AG04450 (cell line): ENCODE measurements at regions not wholly inside any gene's neighbourhood (a gene's known extent, or its start where the extent isn't known, plus 50 kb on each side); places are given as distances from the start of the nearest gene placed in this dataset.
"Not testable (repeated sequence)": the region's sequence is repeated elsewhere in the genome, so short reads cannot be mapped to it uniquely, and the experiment has no call there.

ENCODE experiments used
- CTCF ChIA-PET: fragments of 300-600, 350-600 bp; formaldehyde crosslinking; extraction: SDS; loops from one replicate; lab custom pipeline; 2022; ENCODE audit warnings: antibody characterized with exemption, inconsistent platforms; lab: Charles Lee
- POLR2A ChIA-PET: fragments of 350-600 bp; formaldehyde crosslinking; extraction: SDS; loops from one replicate; lab custom pipeline; 2021; ENCODE audit warnings: antibody characterized with exemption, inconsistent platforms; lab: Yijun Ruan, JAX
- DNase-seq: peaks from one replicate; pipeline ENCODE4 v3.0.0-alpha.2; 2011; ENCODE audit warnings: low read depth, low spot score
- H3K27ac ChIP-seq: one replicate; pipeline ENCODE4 v1.5.1; 2012; ENCODE audit warnings: low read depth, low read length, control low read depth
- H3K27me3 ChIP-seq: one replicate; pipeline ENCODE4 v1.6.0; 2012; ENCODE audit warnings: low read length; ENCODE audit not compliant: control insufficient read depth, insufficient read depth
- H3K4me3 ChIP-seq: 2 replicates; pipeline ENCODE4 v1.5.1; 2011; ENCODE audit warnings: mild to moderate bottlenecking, low read depth, low read length, control low read depth
- H3K9me3 ChIP-seq: 2 replicates; pipeline ENCODE4 v1.5.1; 2012; ENCODE audit warnings: low read length; ENCODE audit not compliant: control insufficient read depth, insufficient read depth
- CTCF ChIP-seq: IDR thresholded peaks from 2 replicates; pipeline ENCODE4 v1.5.1; 2011; ENCODE audit warnings: low read depth, low read length, control low read depth, inconsistent platforms

- POLR2A ChIA-PET = not testable (repeated sequence)
These were observed 124.3 kb downstream of the PTCHD1 start for GRCh38 chrX:23458957-23459356.

GRCh38 chrX:23465105-23465791 is 130.6 kb downstream of the PTCHD1 start:
- H3K4me3 ChIP-seq = no peak overlapping the region
- TF ChIP-seq CTCF = no peak
- CTCF ChIA-PET = no interaction called here
- H3K9me3 ChIP-seq = no peaks in the 10 kb centered on the region
- POLR2A ChIA-PET = no interaction called here
- no peak for DNase-seq
- no peak overlapping the region for H3K27ac ChIP-seq
- no peaks in the 10 kb centered on the region for H3K27me3 ChIP-seq

More at GRCh38 chrX:23458957-23459356, 124.3 kb downstream of the PTCHD1 start:
- H3K9me3 ChIP-seq, H3K4me3 ChIP-seq, DNase-seq, CTCF ChIA-PET, H3K27ac ChIP-seq, H3K27me3 ChIP-seq: not testable (repeated sequence)

GRCh38 chrX:23465985-23466384 is 131.3 kb downstream of the PTCHD1 start:
- TF ChIP-seq CTCF = no peak
- no peak for DNase-seq
- no peaks in the 10 kb centered on the region for H3K27me3 ChIP-seq
- H3K4me3 ChIP-seq = no peak overlapping the region
- H3K9me3 ChIP-seq = no peaks in the 10 kb centered on the region
- H3K27ac ChIP-seq = no peak overlapping the region
- ChIA-PET CTCF (no interaction called here), POLR2A (no interaction called here)

- H3K4me3 ChIP-seq = no peak overlapping the region
- ChIA-PET CTCF (no interaction called here), POLR2A (no interaction called here)
- H3K27ac ChIP-seq = no peak overlapping the region
- no peaks in the 10 kb centered on the region for H3K27me3 ChIP-seq
- H3K9me3 ChIP-seq = no peaks in the 10 kb centered on the region
- no peak for TF ChIP-seq CTCF
- no peak for DNase-seq
These were observed 143.4 kb downstream of the PTCHD1 start for GRCh38 chrX:23478056-23478455.

GRCh38 chrX:23478561-23478960 is 143.9 kb downstream of the PTCHD1 start:
- POLR2A ChIA-PET = no interaction called here
- CTCF ChIA-PET = no interaction called here
- no peaks in the 10 kb centered on the region for H3K27me3 ChIP-seq
- no peak for DNase-seq
- H3K9me3 ChIP-seq = no peaks in the 10 kb centered on the region
- no peak overlapping the region for H3K27ac ChIP-seq
- no peak overlapping the region for H3K4me3 ChIP-seq
- no peak for TF ChIP-seq CTCF
